Activated T-helper 1 cell treated with anti-CD3 and anti-CD28 coated beads, Interleukin-12 subunit alpha, Interleukin-12 subunit beta, Interleukin-2, Interleukin-4 antibody, amounts not matched to agents 30 ng/mL and 10 ng/mL and 1 ng/mL, durations not matched to agents 14 hours and 24 hours and 36 hours (primary cell): ENCODE measurements at regions not wholly inside any gene's neighbourhood (a gene's known extent, or its start where the extent isn't known, plus 50 kb on each side); places are given as distances from the start of the nearest gene placed in this dataset.
"Not testable (repeated sequence)": the region's sequence is repeated elsewhere in the genome, so short reads cannot be mapped to it uniquely, and the experiment has no call there.

ENCODE experiments used
- DNase-seq: peaks from one replicate; pipeline ENCODE4 v3.0.0; 2021; ENCODE audit warnings: low spot score
- H3K27ac Mint-ChIP-seq: one replicate; pipeline ENCODE4 v1.8.0; 2021; ENCODE audit warnings: mild to moderate bottlenecking, mixed read lengths
- H3K27me3 Mint-ChIP-seq: one replicate; pipeline ENCODE4 v1.8.0; 2022; ENCODE audit warnings: mild to moderate bottlenecking, moderate library complexity, mixed read lengths; ENCODE audit not compliant: insufficient read depth
- H3K36me3 Mint-ChIP-seq: one replicate; pipeline ENCODE4 v1.8.0; 2021; ENCODE audit warnings: low read depth, mixed read lengths
- H3K4me1 Mint-ChIP-seq: one replicate; pipeline ENCODE4 v1.8.0; 2021; ENCODE audit warnings: low read depth, mixed read lengths
- H3K4me3 Mint-ChIP-seq: one replicate; pipeline ENCODE4 v1.8.0; 2021; ENCODE audit warnings: mild to moderate bottlenecking, moderate library complexity, mixed read lengths
- H3K9me3 Mint-ChIP-seq: one replicate; pipeline ENCODE4 v1.8.0; 2021; ENCODE audit warnings: mixed read lengths
- intact Hi-C: fragments of 100-400 bp; cut with micrococcal nuclease; formaldehyde crosslinking; loops from one replicate; pipeline ENCODE4 v1.15.1; 2024

DNA sequence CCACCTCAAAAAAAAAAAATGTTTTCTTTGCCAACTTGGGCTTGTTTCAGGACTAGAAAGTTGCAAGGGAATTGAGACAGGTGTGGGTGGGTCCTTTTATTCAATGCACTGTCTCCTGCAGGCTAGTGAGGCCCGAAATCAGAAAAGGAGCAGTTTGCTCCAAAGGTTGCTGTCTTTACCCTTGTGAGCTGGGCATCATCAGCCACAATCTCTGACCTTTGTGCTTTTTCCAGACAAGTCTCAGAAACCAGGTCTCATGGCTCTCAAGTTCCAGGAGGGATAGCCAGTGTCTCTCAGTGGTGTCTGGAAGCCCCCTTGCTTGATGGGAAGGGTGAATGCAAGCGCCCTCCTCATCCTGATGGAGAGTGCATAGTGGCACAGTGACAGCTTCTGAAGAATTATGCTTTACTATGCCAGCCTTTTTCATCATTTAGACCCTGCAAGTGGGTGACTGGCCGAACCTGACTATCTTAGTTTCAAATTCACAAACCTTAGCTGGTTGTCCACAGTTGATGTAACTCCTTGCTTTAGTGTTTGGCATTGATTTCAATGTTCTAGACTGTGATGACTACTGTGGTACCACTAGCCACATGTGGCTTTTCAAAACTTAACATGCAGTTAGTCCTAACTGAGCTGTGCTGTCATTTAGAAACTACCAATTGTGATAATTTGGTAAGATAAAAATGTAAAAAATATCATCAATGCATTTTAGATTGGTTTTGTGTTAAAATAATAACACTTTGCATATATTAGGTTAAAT lies 468.6 kb downstream of the GADD45G start:
- DNase-seq = no peak
- no peak overlapping the region for H3K4me3 Mint-ChIP-seq
- H3K27ac Mint-ChIP-seq = no peak overlapping the region
- peaks cover 15% of the 10 kb centered on the region for H3K4me1 Mint-ChIP-seq
- H3K36me3 Mint-ChIP-seq = no peaks in the 10 kb centered on the region
- H3K27me3 Mint-ChIP-seq = peaks cover 31% of the 10 kb centered on the region
- intact Hi-C loops = no loop called here
- H3K9me3 Mint-ChIP-seq = no peaks in the 10 kb centered on the region

DNA sequence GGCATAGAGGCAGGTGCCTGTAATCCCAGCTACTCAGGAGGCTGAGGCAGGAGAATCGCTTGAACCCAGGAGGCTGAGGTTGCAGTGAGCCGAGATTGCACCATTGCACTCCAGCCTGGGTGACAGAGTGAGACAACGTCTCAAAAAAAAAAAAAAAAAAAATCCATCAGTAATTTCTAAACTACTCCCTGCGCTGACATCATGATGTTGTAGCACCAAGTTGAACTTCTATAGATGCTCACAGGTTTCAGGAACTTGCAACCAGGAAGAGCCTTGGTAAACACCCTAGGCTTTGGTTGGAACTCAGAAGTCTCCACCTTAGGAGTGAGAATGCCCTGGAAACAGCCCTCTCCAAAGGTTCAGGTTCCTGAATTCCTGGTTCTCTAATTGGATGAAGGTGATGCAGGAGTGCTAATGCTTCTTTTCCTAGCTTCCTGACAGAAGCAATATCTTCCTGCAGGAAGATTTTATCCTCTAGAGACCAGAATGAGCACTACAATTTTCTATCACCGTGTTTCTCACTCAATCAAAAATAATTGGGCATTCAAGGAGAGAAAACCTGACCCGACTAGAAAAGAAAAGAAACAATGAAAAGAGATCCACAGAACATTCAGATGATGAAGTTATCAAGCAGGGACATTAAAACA lies 469.6 kb downstream of the GADD45G start:
- Mint-ChIP-seq H3K36me3 (no peaks in the 10 kb centered on the region), H3K4me3 (no peak overlapping the region), H3K27me3 (peaks cover 22% of the 10 kb centered on the region), H3K27ac (no peak overlapping the region), H3K4me1 (peaks cover 24% of the 10 kb centered on the region), H3K9me3 (no peaks in the 10 kb centered on the region)
- no peak for DNase-seq
- intact Hi-C loops = no loop called here

DNA sequence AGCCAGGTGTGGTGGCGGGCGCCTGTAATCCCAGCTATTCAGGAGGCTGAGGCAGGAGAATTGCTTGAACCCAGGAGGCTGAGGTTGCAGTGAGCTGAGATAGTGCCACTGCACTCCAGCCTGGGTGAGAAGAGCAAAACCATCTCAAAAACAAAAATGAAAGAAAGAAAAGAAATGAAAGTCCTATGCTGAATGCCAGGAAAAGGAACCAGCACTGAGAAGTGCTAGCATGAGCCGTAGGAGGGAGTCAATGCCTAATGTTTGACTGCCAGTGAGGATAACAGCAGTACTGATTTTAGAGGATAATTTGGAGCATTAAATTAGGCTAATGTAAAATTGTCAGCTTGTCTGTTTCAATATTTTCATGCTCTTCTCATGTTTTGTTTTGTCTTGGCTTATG lies 472.8 kb downstream of the GADD45G start:
- not testable (repeated sequence) for H3K36me3 Mint-ChIP-seq, H3K9me3 Mint-ChIP-seq
- H3K27me3 Mint-ChIP-seq = peaks cover 18% of the 10 kb centered on the region

DNA sequence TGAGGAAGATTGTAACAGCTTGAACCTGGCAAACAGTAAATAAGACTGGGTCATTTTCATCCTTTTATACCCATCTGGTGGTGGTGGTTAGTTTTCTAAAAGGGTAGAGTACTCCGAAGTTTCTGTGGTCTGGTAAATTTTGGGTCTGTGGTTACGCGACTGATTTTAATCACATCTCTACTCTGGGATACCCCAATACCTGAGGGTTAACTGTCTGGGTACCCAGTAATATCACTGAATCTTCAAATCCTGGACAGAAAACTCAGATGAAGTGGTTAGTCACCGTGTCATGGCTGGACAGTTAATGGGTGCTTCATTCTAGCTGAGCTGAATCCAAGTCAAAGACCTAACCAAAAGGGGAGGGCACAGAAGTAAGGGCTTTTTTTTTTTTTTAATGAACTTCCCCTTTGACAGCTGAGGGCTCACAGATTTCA lies 474.2 kb downstream of the GADD45G start:
- DNase-seq = no peak
- H3K27ac Mint-ChIP-seq = no peak overlapping the region
- H3K4me3 Mint-ChIP-seq = no peak overlapping the region
- no peaks in the 10 kb centered on the region for H3K36me3 Mint-ChIP-seq
- intact Hi-C loops = no loop called here
- no peaks in the 10 kb centered on the region for H3K9me3 Mint-ChIP-seq
- peaks cover 21% of the 10 kb centered on the region for H3K27me3 Mint-ChIP-seq
- peaks cover 24% of the 10 kb centered on the region for H3K4me1 Mint-ChIP-seq

More for the DNA sequence above, 472.8 kb downstream of the GADD45G start:
- DNase-seq, intact Hi-C loops: not testable (repeated sequence)
- H3K4me1 Mint-ChIP-seq = peaks cover 24% of the 10 kb centered on the region
- peak overlapping the region; percentile 8 for H3K4me3 Mint-ChIP-seq
- H3K27ac Mint-ChIP-seq = peak overlapping the region; percentile 13

DNA sequence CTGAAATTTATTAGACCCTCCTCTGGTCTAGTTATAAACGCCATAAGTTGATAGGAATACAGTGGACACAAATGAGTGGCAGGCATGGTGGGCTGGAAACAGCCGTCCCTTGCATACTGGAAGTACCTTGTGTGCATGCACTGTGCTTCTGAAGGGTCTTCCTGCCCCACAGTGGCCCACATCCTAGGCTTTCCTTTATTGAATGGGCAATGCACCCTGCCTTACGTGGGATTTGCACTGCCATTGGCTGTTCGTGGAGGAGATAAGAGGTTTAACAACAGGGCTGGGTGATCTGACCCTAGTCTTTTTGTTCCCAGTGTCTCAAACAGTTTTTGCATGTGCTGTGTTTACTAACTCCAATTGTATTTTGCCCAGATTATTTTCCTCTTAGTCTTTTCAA lies 480.8 kb downstream of the GADD45G start:
- no peak overlapping the region for H3K4me3 Mint-ChIP-seq
- no peaks in the 10 kb centered on the region for H3K36me3 Mint-ChIP-seq
- no peaks in the 10 kb centered on the region for H3K9me3 Mint-ChIP-seq
- H3K27ac Mint-ChIP-seq = no peak overlapping the region
- no peaks in the 10 kb centered on the region for H3K4me1 Mint-ChIP-seq
- peaks cover 26% of the 10 kb centered on the region for H3K27me3 Mint-ChIP-seq
- intact Hi-C loops = no loop called here
- no peak for DNase-seq

DNA sequence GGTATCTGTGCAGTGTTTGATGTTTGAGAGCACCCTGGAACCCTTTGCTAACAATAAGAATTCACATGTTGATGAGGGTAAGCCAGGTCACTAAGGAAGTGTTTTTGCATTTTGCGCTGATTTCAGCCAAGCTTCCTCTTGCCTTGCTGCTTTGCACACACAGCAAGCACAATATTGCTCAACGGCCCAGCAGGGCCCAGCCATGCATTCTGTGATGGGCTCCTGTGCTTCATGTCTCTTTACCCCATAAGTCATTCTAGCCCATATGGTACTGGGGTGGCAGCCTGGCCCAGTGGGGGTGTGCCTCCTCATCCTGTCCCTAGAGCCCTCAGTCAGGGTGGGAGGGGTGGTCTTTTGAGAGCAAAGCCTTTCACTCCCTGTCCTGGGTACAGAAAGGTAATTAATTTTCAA lies 481.3 kb downstream of the GADD45G start:
- H3K27me3 Mint-ChIP-seq = peaks cover 27% of the 10 kb centered on the region
- no peaks in the 10 kb centered on the region for H3K4me1 Mint-ChIP-seq

DNA sequence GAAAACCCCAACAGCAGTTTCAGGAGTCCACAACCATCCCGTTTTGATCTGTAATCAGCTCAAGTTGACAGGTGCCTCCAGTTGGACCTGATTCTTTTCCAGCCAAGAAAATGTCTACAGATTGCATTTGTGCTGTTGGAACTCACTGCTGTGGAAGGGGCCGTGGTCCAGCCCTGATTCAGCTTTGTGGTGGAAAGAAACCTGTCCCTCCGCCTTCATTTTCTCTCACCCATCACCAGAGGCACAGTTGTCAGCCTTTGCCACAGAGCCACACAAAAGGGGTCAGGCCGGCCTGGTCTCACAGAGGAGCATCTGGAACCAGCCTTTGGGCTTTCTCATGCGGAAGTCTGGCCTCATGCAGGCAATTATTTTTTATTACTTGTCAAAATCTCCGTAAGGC lies 483.6 kb downstream of the GADD45G start:
- intact Hi-C loops = no loop called here
- no peak overlapping the region for H3K4me3 Mint-ChIP-seq
- no peaks in the 10 kb centered on the region for H3K9me3 Mint-ChIP-seq
- no peaks in the 10 kb centered on the region for H3K36me3 Mint-ChIP-seq
- peaks cover 15% of the 10 kb centered on the region for H3K4me1 Mint-ChIP-seq
- DNase-seq = no peak
- no peak overlapping the region for H3K27ac Mint-ChIP-seq
- H3K27me3 Mint-ChIP-seq = peaks cover 27% of the 10 kb centered on the region

More for the DNA sequence above, 481.3 kb downstream of the GADD45G start:
- Mint-ChIP-seq H3K27ac (no peak overlapping the region), H3K4me3 (no peak overlapping the region), H3K36me3 (no peaks in the 10 kb centered on the region), H3K9me3 (no peaks in the 10 kb centered on the region)
- intact Hi-C loops = no loop called here
- no peak for DNase-seq

DNA sequence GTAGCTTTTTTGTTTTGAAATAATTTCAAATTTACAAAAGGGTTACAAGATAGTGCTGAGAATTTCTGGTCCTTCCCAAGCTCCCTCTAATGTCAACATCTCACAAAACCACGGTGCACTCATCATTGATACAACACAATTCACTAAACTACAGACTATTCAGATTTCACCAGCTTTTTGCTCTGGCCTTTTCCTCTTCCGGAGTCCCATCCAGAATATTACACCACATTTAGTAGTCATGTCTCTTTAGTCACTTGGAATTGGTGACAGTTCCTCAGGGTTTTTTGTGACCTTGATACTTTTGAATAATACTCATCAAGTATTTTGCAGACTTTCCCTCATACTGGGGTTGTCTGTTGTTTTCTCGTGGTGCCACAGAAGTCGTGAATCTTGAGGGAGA lies 484.0 kb downstream of the GADD45G start:
- intact Hi-C loops = no loop called here

DNA sequence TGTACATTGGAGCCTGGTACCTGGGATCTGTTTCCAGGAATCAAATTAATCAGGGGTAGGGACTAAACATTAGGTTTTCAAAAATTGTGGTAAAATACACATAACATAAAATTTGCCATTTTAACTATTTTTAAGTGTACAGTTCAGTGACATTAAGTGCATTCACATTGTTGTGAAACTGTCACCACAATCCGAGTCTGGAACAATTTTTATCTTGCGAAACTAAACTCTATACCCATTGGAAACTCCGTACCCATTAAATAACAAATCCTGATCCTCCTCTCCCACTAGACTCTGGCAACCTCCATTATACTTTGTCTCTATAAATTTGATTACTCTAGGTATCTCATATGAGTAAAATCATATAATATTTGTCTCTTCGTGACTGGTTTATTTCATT lies 486.2 kb downstream of the GADD45G start:
- Mint-ChIP-seq H3K4me3 (no peak overlapping the region), H3K9me3 (no peaks in the 10 kb centered on the region), H3K36me3 (no peaks in the 10 kb centered on the region), H3K4me1 (peaks cover 19% of the 10 kb centered on the region), H3K27ac (no peak overlapping the region), H3K27me3 (peaks cover 31% of the 10 kb centered on the region)
- DNase-seq = no peak
- intact Hi-C loops = no loop called here

More for the DNA sequence above, 484.0 kb downstream of the GADD45G start:
- H3K27ac Mint-ChIP-seq = no peak overlapping the region
- H3K9me3 Mint-ChIP-seq = no peaks in the 10 kb centered on the region
- no peak overlapping the region for H3K4me3 Mint-ChIP-seq
- H3K36me3 Mint-ChIP-seq = no peaks in the 10 kb centered on the region
- H3K27me3 Mint-ChIP-seq = peaks cover 29% of the 10 kb centered on the region
- DNase-seq = no peak
- H3K4me1 Mint-ChIP-seq = peaks cover 19% of the 10 kb centered on the region

DNA sequence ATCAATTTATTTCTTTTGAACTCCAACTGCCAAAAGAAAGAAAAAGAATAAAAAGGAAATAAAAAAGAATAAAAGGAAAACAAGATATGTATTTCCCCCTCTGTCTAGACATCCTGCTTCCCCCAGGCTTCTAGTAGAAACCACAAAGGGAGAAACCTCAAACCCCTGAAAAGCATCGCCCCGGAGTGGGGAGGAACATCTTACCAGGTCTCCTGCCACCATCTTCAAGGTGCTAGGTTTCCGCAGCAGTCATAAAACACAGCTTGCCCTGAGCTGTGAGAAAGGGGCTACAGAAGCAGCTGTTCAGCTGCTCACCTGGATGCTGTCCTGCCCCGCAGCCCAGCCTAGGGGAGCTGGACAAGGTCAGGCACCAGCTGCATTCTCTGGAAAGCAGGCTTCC lies 487.7 kb downstream of the GADD45G start:
- peaks cover 35% of the 10 kb centered on the region for H3K27me3 Mint-ChIP-seq
- H3K4me3 Mint-ChIP-seq = no peak overlapping the region
- no peak overlapping the region for H3K27ac Mint-ChIP-seq
- H3K4me1 Mint-ChIP-seq = peaks cover 19% of the 10 kb centered on the region
- DNase-seq = no peak
- H3K36me3 Mint-ChIP-seq = no peaks in the 10 kb centered on the region
- no peaks in the 10 kb centered on the region for H3K9me3 Mint-ChIP-seq
- intact Hi-C loops = no loop called here

DNA sequence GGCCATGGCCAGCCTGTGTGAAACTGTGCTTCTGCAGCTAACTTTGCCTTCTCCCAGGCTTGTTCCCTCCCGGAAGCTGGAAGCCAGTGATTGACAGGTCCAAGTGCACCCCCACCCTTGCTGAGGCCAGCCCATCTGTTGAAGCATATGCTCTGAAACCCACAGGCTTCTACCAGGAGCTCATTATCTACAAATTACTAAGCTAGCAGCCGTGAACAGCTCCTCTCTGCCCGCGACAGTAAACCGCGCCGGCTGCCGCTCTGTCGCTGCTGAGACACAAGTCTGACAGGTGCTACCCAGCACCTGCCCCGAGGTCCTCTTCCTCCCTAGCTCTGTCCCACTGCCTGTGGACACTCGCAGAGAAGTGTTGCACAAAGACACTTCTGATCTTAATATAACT lies 490.9 kb downstream of the GADD45G start:
- no peak for DNase-seq
- H3K4me1 Mint-ChIP-seq = peaks cover 19% of the 10 kb centered on the region
- no peak overlapping the region for H3K4me3 Mint-ChIP-seq
- H3K27me3 Mint-ChIP-seq = peaks cover 25% of the 10 kb centered on the region
- no peaks in the 10 kb centered on the region for H3K9me3 Mint-ChIP-seq
- intact Hi-C loops = loop anchor here (5.0 kb wide), 1 partner anchor 128 kb away; no protein-coding TSS in a partner anchor
- H3K27ac Mint-ChIP-seq = no peak overlapping the region
- H3K36me3 Mint-ChIP-seq = no peaks in the 10 kb centered on the region

DNA sequence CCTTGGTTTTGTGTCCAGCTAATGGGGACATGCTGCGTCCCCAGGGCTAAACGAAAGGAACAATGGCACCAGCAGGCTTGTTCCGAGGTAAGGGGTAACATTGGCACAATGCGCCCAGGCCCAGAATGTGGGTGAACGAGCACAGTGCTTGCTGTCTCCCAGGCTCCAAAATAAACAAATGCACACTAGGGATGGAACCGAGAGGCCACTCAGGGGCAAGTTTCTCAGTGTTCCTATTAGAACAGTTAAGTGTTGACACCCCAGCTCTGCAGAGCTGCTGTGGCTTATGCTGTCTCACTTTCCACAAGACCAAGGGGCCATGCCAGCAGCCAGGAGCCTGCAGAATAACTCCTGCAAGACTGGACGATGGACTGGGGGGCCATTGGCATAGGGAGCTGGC lies 492.4 kb downstream of the GADD45G start:
- DNase-seq = no peak
- intact Hi-C loops = loop anchor here (5.0 kb wide), 1 partner anchor 130 kb away; no protein-coding TSS in a partner anchor
- Mint-ChIP-seq H3K27ac (no peak overlapping the region), H3K4me3 (no peak overlapping the region), H3K36me3 (no peaks in the 10 kb centered on the region), H3K9me3 (no peaks in the 10 kb centered on the region), H3K4me1 (peaks cover 22% of the 10 kb centered on the region), H3K27me3 (peaks cover 22% of the 10 kb centered on the region)

DNA sequence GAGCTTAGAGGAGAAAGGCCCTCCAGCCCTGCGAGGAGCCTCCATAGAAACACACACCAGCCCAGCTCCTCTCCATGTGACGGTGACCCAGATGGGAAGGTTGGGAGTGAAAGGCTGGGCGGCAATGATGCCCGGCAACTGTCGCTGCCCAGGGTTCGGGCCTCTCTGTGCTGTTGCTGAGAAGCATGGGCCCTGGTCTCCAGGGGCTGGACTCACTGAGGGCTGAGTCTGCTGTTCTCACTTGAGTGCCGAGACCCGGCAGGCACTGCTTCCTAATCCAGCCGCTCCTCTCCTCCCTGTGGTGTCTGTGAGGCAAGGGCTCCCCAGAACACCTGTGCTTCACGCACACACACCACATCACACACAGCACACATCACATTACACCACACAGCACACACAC lies 493.6 kb downstream of the GADD45G start:
- H3K27me3 Mint-ChIP-seq = peaks cover 18% of the 10 kb centered on the region
- H3K27ac Mint-ChIP-seq = no peak overlapping the region
- DNase-seq = no peak
- H3K36me3 Mint-ChIP-seq = no peaks in the 10 kb centered on the region
- no peaks in the 10 kb centered on the region for H3K9me3 Mint-ChIP-seq
- intact Hi-C loops = loop anchor here (2.0 to 5.0 kb wide), 2 partner anchors 131 to 356 kb away; no protein-coding TSS in a partner anchor
- no peak overlapping the region for H3K4me3 Mint-ChIP-seq
- H3K4me1 Mint-ChIP-seq = peaks cover 14% of the 10 kb centered on the region
